ENCODE measurements at regions not wholly inside any gene's neighbourhood (a gene's known extent, or its start where the extent isn't known, plus 50 kb on each side); places are given as distances from the start of the nearest gene placed in this dataset.

- TF ChIP-seq GATA2 (IDR thresholded peaks at IDR 0.05; ENCODE audit: low read depth, low read length), result no peak
- TF ChIP-seq GATA3 (IDR thresholded peaks at IDR 0.05; ENCODE audit: low read depth, low read length), result no peak
These were observed 74.7 kb downstream of the PTTG1 start for GRCh38 chr5:160496334-160496733.

Data from SH-SY5Y (cell line).